Retinal pigment epithelial cell (primary cell): ENCODE measurements at regions not wholly inside any gene's neighbourhood (a gene's known extent, or its start where the extent isn't known, plus 50 kb on each side); places are given as distances from the start of the nearest gene placed in this dataset.
A peak's percentile ranks its signal among the peaks of the same experiment; 100 is the strongest.
"Not testable (repeated sequence)": the region's sequence is repeated elsewhere in the genome, so short reads cannot be mapped to it uniquely, and the experiment has no call there.

Experiments
- DNase-seq: peaks from one replicate; pipeline ENCODE4 v3.0.0-alpha.2; 2010; ENCODE audit warnings: low read depth
- H3K4me3 ChIP-seq: 2 replicates; pipeline ENCODE4 v1.5.1; 2011; ENCODE audit warnings: mild to moderate bottlenecking, low read length, control low read depth, moderate library complexity
- TF ChIP-seq, protein P1 (sequence below): conservative IDR thresholded peaks from 2 replicates; pipeline ENCODE4 v1.5.1; 2011; ENCODE audit warnings: low read depth, low read length, control low read depth, inconsistent platforms

DNA sequence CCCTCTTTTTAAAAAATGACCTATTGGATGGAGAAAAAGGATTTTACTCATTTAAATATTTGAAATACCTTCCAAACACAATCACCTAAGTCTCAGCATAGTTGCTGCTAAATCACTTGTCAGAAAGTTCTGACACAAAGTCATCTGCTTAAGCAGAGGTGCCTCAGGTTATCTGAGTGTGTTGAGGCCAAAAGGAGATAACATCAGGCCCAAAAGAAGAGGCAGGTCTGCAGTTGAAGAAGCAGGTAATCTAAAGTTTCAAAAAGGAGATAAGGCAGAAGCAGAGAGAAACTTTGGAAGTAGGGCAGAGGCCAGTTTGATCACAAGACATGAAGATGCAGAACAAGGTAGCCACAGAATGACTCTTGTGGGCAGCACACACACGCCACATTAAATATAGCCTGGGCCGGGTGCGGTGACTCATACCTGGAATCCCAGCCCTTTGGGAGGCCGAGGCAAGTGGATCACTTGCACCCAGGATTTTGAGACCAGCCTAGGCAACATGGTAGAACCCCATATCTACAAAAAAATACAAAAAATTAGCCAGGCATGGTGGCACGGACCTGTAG lies 175.7 kb upstream of the API5 start:
- H3K4me3 ChIP-seq: no peak overlapping the region
- no peak for DNase-seq
- TF ChIP-seq, protein P1, sequence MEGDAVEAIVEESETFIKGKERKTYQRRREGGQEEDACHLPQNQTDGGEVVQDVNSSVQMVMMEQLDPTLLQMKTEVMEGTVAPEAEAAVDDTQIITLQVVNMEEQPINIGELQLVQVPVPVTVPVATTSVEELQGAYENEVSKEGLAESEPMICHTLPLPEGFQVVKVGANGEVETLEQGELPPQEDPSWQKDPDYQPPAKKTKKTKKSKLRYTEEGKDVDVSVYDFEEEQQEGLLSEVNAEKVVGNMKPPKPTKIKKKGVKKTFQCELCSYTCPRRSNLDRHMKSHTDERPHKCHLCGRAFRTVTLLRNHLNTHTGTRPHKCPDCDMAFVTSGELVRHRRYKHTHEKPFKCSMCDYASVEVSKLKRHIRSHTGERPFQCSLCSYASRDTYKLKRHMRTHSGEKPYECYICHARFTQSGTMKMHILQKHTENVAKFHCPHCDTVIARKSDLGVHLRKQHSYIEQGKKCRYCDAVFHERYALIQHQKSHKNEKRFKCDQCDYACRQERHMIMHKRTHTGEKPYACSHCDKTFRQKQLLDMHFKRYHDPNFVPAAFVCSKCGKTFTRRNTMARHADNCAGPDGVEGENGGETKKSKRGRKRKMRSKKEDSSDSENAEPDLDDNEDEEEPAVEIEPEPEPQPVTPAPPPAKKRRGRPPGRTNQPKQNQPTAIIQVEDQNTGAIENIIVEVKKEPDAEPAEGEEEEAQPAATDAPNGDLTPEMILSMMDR: no peak

DNA sequence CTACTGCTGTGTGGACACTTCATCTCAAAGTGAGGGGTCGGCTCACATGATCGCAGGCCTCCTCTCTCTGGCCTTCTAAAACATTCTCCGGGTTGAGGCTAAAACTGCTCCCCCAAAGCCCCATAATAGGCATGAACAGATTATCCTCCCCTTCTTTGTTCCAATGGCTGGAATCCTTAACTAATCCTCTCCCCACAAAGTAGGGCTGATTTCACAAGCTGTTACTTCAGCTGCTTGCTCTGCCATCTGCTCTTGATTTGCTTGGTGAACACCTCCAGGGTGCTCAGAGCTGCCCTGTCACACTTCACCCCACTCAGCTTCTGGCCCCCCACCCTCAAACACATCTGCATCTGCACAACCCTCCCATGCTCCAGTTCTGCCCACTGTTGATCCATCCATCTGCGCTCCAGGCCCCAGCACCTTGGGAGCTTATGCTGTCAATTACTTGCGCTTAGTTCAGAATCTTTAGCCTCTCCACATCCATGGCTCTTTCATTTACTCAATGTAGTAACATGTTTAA lies 173.1 kb upstream of the API5 start:
- TF ChIP-seq, protein P1: no peak
- no peak overlapping the region for H3K4me3 ChIP-seq
- no peak for DNase-seq

DNA sequence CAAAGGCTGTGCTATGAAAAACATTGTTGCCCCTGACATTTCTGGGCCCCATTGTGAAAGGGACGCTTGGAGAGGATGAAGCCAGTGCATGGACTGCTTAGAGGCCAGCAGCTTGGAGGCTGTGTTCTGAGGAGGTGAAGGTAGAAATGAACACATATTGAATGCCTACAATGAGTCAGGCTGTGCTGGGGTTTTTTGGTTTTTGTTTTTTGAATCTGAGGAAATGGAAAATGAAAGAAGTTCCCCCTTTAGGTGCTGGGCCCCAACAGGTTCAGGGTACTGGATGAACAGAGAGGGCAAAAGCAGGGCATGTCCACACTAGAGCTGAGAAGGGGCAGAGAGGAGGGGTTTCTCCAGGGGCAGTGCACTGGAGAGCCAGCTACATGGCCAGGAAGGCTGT lies 166.1 kb upstream of the API5 start:
- no peak for DNase-seq
- no peak overlapping the region for H3K4me3 ChIP-seq
- TF ChIP-seq, protein P1: no peak

DNA sequence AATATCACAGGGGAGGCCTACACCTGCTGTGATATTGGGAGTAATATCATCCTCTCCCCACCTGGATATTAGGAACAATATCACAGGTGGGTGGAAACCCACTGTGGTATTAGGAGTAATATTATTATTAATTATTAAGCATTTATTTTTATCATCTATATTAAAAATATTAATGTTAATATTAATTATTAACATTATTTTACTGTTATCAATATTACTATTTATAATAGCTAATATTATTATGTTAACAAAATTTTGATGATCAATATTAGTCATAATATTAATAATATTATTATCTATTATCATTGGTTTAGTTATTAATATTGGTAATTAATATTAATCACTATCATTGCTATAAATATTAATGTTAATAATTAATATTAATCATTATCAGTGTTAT lies 161.1 kb upstream of the API5 start:
- TF ChIP-seq, protein P1: no peak
- no peak for DNase-seq
- no peak overlapping the region for H3K4me3 ChIP-seq

DNA sequence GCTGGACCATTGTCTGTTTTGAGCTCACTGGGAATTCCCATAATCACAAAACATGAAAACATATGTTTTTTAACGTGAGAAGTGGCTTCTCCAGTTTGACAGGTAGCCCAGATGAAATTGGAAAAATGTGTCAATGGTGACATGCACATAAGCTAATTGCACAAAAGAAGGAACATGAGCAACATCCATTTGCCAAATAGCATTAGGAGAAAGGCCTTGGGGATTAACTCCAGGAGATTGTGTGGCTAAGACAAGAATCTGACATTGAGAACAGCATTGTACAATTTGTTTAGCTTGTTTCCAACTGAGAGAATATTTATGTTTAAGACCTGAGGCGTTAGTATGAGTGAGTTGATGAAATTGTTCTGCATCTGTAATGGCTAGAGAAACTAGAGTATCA lies 147.0 kb upstream of the API5 start:
- TF ChIP-seq, protein P1: no peak
- no peak for DNase-seq

DNA sequence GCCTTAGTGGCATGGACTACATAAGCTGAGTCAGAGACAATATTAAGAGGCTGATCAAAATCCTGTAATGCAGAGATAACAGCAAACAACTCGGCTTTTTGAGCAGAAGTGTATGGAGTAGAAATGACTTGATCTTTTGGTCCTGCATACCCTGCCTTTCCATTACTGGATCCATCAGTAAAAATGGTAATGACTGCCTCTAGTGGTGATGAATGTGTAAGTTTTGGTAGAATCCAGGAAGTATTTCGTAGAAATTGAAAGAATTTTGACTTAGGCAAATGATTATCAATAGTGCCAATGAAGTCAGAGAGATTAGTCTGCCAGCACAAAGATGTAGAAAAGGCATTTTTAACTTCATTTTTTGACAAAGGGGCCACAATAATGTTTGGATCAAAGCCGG lies 146.4 kb upstream of the API5 start:
- TF ChIP-seq, protein P1: peak; percentile 6
- not testable (repeated sequence) for DNase-seq, H3K4me3 ChIP-seq

More for the DNA sequence above, 147.0 kb upstream of the API5 start:
- H3K4me3 ChIP-seq: no peak overlapping the region

DNA sequence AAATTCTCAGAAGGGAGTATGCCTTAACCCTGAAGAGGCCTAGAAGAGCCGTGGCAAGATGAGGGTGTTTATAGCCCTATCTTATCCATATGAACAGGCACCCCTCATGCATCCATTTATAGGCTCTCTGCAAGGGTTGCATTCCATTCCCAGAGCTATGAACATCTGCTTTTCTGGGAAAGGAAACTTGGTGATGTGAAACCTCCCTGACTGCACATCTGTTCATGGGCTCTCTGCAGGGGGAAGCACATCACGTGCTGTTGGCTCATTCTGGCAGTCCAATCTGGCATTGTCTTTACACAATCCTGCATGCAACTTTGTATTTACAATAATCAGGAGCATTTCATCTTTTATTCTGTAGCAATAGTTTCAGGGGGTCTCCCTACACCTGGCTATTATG lies 143.6 kb upstream of the API5 start:
- not testable (repeated sequence) for DNase-seq, H3K4me3 ChIP-seq
